ENCODE measurements at regions not wholly inside any gene's neighbourhood (a gene's known extent, or its start where the extent isn't known, plus 50 kb on each side); places are given as distances from the start of the nearest gene placed in this dataset.

DNA sequence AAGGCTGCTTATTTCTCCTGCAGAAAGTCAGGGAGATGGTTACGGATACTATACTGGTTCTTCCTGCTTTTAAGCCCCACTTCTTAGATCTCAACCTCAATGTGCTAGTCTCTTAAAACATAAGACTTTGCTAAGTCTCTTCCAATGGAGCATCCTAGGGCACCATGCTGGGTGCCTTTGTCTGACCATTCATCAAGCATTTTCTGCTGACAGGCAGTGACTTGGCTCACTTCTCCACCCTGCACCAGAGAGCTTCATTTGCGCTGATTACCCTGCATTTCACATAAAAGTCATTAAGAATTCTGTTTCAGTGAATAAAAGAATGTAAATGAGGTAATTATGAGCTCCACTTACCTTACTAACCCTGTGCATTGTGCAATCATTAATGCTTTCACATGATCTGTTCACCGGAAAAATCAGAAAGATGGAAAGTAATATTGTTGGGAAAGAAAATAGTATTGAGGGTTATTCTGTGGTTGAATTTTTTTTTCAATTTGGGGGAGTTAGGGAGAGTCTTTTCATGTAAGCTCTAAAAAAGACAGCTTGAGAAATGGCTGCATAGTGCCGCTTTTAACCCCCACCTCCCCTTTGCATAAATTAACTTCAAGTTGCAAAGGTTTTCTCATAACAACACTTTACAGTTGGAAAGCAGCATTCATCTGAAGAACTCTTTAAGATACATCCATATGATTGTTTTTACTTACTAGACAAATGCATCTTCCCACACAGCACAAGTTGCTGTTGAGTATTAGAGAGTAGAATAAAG is 677.3 kb upstream of the KIRREL3 start:
- ATAC-seq = no peak

DNA sequence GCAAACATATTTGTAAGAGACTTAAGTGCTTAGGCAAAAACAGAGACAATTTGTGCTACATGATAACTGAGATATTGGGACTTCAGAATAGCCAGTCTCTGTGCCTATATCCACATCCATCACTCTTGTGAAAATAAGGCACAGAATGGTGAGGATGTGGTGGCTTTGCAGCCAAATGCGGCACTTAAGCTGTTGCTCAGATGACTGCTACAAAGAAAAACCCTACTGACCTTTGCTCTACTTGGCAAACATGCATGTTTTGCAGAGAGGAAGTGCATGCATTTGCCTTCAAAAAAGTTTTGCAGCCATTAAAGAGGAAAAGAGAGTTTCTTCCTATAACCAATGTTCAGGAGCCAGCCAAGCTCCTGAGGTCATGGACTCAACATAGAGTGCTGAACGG is 675.0 kb upstream of the KIRREL3 start:
- ATAC-seq = no peak

DNA sequence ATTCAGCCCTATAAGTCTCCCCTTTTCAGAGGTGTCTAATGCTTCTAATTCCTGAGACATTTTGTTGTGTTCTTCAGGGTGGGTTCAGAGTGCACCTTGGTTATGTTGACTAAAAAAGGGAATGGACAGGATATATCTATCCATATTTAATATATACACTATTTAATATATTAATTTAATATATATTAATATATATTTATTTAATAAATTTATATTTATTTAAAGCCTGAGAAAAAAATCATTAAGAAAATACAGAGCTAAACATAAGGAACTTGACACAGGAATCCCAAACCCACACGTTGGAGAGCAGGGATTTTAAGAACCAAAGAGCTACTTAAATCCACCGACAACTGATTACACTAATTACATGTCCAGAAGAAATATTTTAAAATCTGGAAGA is 674.2 kb upstream of the KIRREL3 start:
- no peak for ATAC-seq

- ATAC-seq = no peak
These were observed 670.0 kb upstream of the KIRREL3 start for GRCh38 chr11:127670374-127671119.

DNA sequence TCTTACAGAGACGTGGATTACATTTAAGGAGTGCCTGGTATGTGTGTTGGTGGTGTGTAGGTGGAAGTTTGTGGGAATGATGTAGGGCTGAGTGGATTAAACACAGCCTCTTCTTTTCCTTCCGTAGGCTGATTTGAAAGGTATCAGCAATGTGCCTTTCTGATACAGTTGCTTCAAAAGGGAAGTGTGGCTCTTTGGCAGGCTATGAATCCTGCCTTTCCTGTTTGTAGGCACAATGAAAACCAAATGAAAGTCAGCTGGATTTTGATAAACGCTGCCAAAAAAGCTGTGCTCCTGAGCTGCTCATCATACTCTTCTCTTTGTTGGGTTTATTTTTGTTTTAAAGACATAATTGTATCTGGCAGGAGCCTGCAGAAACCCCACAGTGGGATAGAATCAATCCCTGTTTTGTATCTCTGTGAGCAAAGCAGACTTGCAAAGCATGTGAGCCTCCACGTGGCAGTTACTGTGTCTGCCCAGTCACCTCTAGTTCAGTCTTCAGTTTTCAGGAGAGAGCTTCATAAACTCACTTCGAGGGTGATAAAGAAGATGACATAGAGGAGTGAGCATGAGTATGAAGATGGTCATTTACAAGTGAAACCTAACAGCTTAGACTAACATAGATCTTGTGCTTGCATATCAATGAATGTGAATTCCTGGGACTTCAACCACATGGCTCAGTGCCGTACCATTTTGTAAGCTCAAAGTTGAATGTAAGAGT is 655.7 kb upstream of the KIRREL3 start:
- ATAC-seq = no peak

DNA sequence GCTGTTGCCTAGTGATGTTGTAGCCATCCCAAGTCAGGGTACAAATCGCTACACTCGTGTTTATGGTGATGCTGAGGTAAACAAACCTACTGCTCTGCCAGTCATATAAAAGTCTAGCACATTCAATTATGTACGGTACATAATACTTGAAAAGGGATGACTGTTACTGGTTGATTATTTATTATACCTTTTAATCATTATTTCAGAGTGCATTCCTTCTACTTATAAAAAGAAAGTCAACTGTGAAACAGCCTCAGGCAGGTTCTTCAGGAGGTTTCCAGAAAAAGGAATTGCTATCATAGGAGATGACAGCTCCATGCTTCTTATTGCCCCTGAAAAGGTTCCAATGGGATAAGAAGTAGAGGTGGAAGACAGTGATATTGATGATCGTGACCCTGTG is 652.5 kb upstream of the KIRREL3 start:
- ATAC-seq = no peak

- no peak for ATAC-seq
These were observed 651.3 kb upstream of the KIRREL3 start for GRCh38 chr11:127651888-127652221.

- no peak for ATAC-seq
These were observed 650.8 kb upstream of the KIRREL3 start for GRCh38 chr11:127651175-127651887.

GRCh38 chr11:127649958-127650357 is 649.4 kb upstream of the KIRREL3 start:
- ATAC-seq = no peak

- ATAC-seq = no peak
These were observed 648.5 kb upstream of the KIRREL3 start for GRCh38 chr11:127649071-127649470.

DNA sequence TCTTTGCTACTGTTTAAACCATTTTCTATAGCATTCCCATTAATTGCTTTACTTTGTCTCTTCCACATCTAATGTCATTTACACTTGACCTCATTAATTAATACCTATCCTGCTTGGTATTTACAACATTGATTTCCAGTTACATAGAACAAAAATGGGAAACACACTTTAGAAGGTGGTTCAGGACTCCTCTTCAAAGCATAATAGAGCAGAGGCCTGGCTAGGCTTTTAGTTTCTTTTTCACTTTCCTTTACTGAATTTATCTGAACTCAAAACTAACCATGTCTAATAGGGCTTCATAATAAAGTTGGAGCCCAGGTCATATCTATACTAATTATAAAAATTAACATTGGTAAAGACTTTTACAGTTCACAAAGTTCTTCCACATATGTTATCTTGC is 648.0 kb upstream of the KIRREL3 start:
- ATAC-seq = no peak

- no peak for ATAC-seq
These were observed 643.8 kb upstream of the KIRREL3 start for GRCh38 chr11:127644366-127644765.

GRCh38 chr11:127643268-127644058 is 642.9 kb upstream of the KIRREL3 start:
- ATAC-seq = no peak

GRCh38 chr11:127640561-127641451 is 640.2 kb upstream of the KIRREL3 start:
- no peak for ATAC-seq

- ATAC-seq = no peak
These were observed 639.3 kb upstream of the KIRREL3 start for GRCh38 chr11:127639916-127640315.

GRCh38 chr11:127632976-127633680 is 632.6 kb upstream of the KIRREL3 start:
- ATAC-seq = no peak

DNA sequence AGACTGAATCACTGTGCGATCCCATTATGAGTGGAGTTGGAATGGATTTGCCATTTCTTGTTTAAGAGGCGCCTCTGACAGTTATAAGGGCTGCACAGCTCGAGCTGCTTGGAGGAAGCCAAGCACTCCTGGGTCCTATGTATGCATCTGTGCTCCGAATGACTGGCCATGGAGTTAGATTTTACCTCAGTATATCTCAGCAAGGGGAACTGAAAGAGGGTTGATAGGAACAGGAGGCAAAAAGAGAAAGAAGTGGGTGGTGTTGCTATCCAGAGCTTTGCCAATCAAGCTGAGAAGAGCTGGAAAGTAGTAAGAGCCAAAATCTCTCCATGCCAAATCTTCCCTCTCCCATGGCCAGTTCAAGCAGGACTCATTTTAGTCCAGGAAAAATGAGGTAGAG is 632.0 kb upstream of the KIRREL3 start:
- no peak for ATAC-seq

DNA sequence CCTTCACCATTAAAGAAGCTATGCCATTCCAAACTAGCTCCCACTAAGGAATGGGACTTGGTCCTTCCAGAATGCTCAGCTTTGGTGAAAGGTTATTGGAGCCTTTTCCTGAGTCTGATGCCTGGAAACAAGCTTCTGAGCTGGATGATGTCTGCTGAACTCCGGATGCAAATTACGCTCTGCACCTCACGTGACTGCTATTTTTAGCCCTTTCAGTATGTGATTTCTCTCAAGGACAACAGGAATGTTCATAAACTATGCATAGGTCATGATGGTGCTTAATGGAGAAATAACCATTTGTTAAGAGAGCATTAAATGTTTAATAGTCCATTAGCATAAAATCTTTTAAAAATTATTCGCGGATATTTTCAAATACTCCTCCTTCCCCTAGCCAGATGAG is 631.4 kb upstream of the KIRREL3 start:
- no peak for ATAC-seq

GRCh38 chr11:127629200-127629599 is 628.6 kb upstream of the KIRREL3 start:
- ATAC-seq = no peak

DNA sequence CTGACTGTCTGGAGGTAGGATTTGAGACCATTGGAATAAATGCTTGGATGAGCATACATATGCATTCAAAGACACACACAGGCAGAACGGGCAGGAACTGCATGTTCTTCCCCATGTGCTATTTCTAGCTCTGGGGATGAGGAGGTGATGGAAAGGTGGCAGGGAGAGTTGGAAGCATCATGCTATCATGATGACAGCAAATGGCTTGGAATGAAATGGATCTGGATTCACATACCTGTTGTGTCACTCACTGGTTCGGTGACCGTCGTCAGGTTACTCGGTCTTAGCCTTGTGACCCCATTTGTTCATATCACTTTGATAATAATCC is 627.9 kb upstream of the KIRREL3 start:
- ATAC-seq = no peak
